ENCODE measurements at regions not wholly inside any gene's neighbourhood (a gene's known extent, or its start where the extent isn't known, plus 50 kb on each side); places are given as distances from the start of the nearest gene placed in this dataset.

DNA sequence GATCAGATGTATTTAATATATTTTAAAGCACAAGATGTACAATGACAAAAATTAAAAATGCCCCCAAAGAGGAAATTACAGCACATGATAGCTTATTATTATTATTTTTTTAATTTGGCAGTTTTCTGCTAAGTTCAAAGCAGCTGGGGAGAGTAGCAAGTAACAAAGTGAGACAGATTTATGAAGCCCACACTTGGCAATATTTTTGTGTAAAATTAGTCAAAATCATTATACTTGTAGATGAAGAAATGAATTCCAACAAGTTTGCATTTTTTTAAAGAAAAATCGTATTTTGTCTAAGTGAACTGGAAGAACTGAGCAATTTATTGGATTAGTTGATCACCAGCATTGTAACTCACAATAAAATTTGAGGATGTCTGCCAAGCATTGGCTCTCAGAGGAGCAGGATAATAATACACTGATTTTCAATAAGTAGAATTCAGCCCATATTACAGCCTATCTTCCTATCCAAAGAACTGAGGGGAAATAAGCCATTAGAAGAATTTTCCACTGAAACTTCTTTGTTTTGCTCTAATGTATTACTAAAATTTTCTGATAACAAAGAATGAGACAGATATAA is 215.6 kb downstream of the MAP2K6 start:
- Histone ChIP-seq H3K9me3 (ENCODE audit: low read depth, low read length) (no peaks in the 10 kb centered on the region), H3K27ac (no peak overlapping the region), H3K4me3 (no peak overlapping the region), H3K36me3 (ENCODE audit: insufficient read depth, low read length) (no peaks in the 10 kb centered on the region), H3K9ac (ENCODE audit: insufficient read length) (no peak overlapping the region)
- TF ChIP-seq EZH2 (IDR thresholded peaks at IDR 0.05) (no peak), FOXP2 (optimal IDR thresholded peaks at IDR 0.05; ENCODE audit: control extremely low read depth, extremely low read length, insufficient read depth) (no peak), POLR2AphosphoS5 (IDR thresholded peaks at IDR 0.05; ENCODE audit: borderline replicate concordance, low read depth, low read length) (no peak)
- DNase-seq (ENCODE audit: low read depth, low spot score) = no peak

DNA sequence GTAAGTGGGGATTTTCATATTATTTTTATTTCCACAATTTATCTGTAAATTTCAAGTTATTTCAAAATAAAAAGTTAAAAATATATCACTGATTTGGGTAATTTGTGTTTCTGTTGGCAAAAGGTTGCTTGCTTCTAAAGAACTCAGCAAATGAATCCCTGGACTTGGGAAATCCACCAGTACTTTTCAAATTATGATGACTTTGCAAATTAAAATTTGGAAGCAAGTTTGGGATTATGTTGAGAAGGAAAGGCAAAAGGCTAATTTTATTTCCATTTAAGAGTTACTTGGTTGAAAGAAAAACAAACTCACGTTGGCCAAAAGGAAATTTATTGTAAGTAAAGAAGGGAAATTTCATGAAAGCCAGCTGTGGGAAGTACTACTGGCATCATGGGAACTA is 220.3 kb downstream of the MAP2K6 start:
- Histone ChIP-seq H3K36me3 (ENCODE audit: insufficient read depth, low read length) (no peaks in the 10 kb centered on the region), H3K9me3 (ENCODE audit: low read depth, low read length) (no peaks in the 10 kb centered on the region), H3K9ac (ENCODE audit: insufficient read length) (no peak overlapping the region), H3K4me3 (no peak overlapping the region), H3K27ac (no peak overlapping the region)
- DNase-seq (ENCODE audit: low read depth, low spot score) = no peak
- no peak for TF ChIP-seq POLR2AphosphoS5 (IDR thresholded peaks at IDR 0.05; ENCODE audit: borderline replicate concordance, low read depth, low read length)
- TF ChIP-seq FOXP2 (optimal IDR thresholded peaks at IDR 0.05; ENCODE audit: control extremely low read depth, extremely low read length, insufficient read depth) = no peak
- no peak for TF ChIP-seq EZH2 (IDR thresholded peaks at IDR 0.05)

DNA sequence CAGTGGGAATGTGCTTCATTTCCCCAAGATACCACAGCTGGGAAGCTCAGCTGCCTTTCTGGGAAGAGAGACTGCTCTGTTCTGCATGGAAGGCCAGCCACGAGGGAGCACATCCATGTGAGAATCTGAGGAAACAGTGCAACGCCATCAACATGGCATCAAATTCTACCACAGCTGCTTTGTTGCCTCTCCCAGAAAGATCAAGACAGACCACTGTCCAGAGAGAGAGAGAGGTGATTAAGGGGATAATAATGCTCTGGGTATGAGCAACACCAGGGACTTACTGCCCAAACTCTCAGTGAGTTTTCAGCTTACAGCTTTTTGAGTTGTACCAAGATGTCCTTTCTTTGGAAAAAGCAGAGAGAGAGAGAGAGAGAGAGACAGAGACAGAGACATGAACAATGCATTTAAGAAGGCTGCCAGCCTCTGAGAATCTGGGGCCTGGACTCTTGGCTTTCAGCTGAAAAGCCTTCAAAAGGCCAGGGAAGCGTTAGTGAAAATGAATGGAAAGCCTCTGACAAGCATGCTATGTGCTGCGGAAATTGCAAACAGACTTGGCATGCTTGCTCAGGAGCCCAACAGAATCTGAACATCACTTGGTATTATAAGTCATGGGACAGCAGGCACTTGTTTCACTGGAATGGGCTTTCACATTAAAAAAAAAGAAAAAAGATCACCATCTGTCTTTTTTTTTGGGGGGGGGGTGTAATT is 223.1 kb downstream of the MAP2K6 start:
- Histone ChIP-seq H3K27ac (no peak overlapping the region), H3K9ac (ENCODE audit: insufficient read length) (no peak overlapping the region), H3K36me3 (ENCODE audit: insufficient read depth, low read length) (no peaks in the 10 kb centered on the region), H3K9me3 (ENCODE audit: low read depth, low read length) (no peaks in the 10 kb centered on the region), H3K4me3 (no peak overlapping the region)
- no peak for TF ChIP-seq FOXP2 (optimal IDR thresholded peaks at IDR 0.05; ENCODE audit: control extremely low read depth, extremely low read length, insufficient read depth)
- TF ChIP-seq EZH2 (IDR thresholded peaks at IDR 0.05) = no peak
- TF ChIP-seq POLR2AphosphoS5 (IDR thresholded peaks at IDR 0.05; ENCODE audit: borderline replicate concordance, low read depth, low read length) = no peak
- DNase-seq (ENCODE audit: low read depth, low spot score) = no peak

DNA sequence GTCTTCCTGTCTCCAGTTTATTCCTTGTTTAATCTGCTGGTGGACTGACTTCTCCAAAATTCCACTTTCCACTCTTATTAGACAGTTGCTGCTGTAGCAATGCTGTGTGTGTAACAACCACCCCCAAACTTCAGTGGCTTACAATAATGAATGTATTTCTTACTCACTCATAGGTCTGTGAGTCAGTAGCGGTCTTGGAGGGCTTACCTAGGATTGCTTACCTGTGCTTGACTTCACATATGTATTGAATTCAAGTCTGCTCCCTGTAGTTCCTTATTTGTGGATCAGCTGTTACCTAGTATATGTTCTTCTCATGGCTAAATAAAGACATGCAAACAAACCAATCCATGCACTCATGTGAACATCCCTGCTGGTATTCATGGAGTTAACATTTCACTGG is 224.6 kb downstream of the MAP2K6 start:
- no peak for DNase-seq (ENCODE audit: low read depth, low spot score)
- Histone ChIP-seq H3K4me3 (no peak overlapping the region), H3K9ac (ENCODE audit: insufficient read length) (no peak overlapping the region), H3K36me3 (ENCODE audit: insufficient read depth, low read length) (no peaks in the 10 kb centered on the region), H3K27ac (no peak overlapping the region), H3K9me3 (ENCODE audit: low read depth, low read length) (no peaks in the 10 kb centered on the region)
- no peak for TF ChIP-seq POLR2AphosphoS5 (IDR thresholded peaks at IDR 0.05; ENCODE audit: borderline replicate concordance, low read depth, low read length)
- no peak for TF ChIP-seq EZH2 (IDR thresholded peaks at IDR 0.05)
- TF ChIP-seq FOXP2 (optimal IDR thresholded peaks at IDR 0.05; ENCODE audit: control extremely low read depth, extremely low read length, insufficient read depth) = no peak

DNA sequence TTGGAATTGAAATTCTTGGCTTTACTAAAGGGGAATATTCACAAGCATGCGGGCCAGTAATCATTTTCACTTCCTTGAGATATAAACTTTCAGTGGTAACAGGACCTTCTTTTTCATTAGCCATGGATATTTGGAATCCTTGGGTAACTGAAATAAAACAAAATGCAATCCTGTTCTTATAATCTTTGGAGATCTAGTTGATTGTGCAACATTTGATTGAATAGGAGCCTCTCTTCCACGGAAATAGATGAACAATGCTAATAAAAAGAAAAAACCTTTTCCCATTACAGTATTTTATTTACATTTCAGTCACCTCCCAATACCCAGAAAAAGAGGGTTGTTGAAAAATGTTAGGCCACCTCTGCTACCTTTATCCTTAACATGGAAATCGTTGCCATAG is 225.6 kb downstream of the MAP2K6 start:
- Histone ChIP-seq H3K9ac (ENCODE audit: insufficient read length) (no peak overlapping the region), H3K9me3 (ENCODE audit: low read depth, low read length) (no peaks in the 10 kb centered on the region), H3K36me3 (ENCODE audit: insufficient read depth, low read length) (no peaks in the 10 kb centered on the region), H3K4me3 (no peak overlapping the region), H3K27ac (no peak overlapping the region)
- TF ChIP-seq EZH2 (IDR thresholded peaks at IDR 0.05) (no peak), FOXP2 (optimal IDR thresholded peaks at IDR 0.05; ENCODE audit: control extremely low read depth, extremely low read length, insufficient read depth) (no peak), POLR2AphosphoS5 (IDR thresholded peaks at IDR 0.05; ENCODE audit: borderline replicate concordance, low read depth, low read length) (no peak)
- DNase-seq (ENCODE audit: low read depth, low spot score) = no peak

DNA sequence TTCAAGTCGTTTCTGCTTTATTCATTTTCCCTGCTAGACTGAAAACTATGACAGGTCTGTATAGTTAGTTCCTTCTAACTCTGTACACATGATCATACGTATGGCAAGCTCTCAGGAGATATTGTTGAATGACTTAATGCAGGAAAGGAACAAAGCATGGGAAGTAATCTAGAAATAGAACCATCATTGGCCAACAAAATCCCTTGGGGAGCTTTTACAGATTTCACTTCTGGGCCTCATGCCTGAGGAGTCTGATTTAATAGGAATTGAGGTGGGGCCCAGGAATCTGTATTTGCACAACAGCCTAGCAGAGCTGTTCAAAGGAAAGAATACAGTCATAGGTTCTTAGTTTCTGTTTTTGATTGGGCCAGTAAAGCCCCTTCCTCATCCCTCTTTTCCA is 229.2 kb downstream of the MAP2K6 start:
- DNase-seq (ENCODE audit: low read depth, low spot score) = no peak
- H3K4me3 ChIP-seq = no peak overlapping the region
- H3K36me3 ChIP-seq (ENCODE audit: insufficient read depth, low read length) = no peaks in the 10 kb centered on the region
- TF ChIP-seq EZH2 (IDR thresholded peaks at IDR 0.05) (no peak), POLR2AphosphoS5 (IDR thresholded peaks at IDR 0.05; ENCODE audit: borderline replicate concordance, low read depth, low read length) (no peak), FOXP2 (optimal IDR thresholded peaks at IDR 0.05; ENCODE audit: control extremely low read depth, extremely low read length, insufficient read depth) (no peak)
- H3K27ac ChIP-seq = no peak overlapping the region
- no peak overlapping the region for H3K9ac ChIP-seq (ENCODE audit: insufficient read length)
- no peaks in the 10 kb centered on the region for H3K9me3 ChIP-seq (ENCODE audit: low read depth, low read length)

DNA sequence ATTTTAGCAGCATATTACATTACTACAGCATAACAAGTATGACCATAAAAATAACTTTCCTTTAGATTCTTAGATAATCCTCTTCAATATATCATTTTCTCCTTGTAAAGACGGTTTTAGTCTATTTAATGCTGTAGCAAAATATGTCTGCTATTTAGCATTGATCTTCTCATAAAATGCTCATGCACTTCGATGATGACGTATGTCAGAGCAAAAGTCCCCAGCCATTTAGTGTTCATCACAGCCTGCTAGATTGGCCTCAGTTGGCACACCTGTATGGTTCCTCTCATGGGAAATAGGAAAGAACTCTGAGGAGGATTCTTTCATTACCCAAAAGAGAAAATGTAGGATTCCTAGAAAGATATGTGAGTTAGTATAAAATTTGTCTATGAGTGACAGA is 232.2 kb downstream of the MAP2K6 start:
- no peaks in the 10 kb centered on the region for H3K36me3 ChIP-seq (ENCODE audit: insufficient read depth, low read length)
- TF ChIP-seq EZH2 (IDR thresholded peaks at IDR 0.05) (no peak), FOXP2 (optimal IDR thresholded peaks at IDR 0.05; ENCODE audit: control extremely low read depth, extremely low read length, insufficient read depth) (no peak), POLR2AphosphoS5 (IDR thresholded peaks at IDR 0.05; ENCODE audit: borderline replicate concordance, low read depth, low read length) (no peak)
- H3K4me3 ChIP-seq = no peak overlapping the region
- no peak overlapping the region for H3K9ac ChIP-seq (ENCODE audit: insufficient read length)
- no peaks in the 10 kb centered on the region for H3K9me3 ChIP-seq (ENCODE audit: low read depth, low read length)
- no peak overlapping the region for H3K27ac ChIP-seq
- DNase-seq (ENCODE audit: low read depth, low spot score) = no peak

DNA sequence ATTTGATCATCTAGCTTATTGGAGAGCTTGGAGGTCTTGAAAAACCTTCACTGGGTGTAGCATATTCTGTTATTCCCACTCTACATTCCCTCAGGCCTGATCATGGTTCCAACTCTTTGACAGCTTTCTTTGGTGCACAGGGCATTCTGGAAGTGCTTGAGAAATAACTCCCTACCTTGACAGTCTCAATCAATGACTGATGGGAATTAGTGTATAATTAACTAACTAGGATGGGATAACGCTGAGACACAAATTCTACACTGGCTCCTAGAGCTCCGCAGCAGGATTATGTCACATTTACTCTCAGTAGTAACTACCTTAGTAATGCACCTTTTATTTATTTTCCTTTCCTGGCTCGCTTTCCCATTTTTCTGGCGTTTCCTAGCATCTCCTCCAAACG is 236.4 kb downstream of the MAP2K6 start:
- H3K9me3 ChIP-seq (ENCODE audit: low read depth, low read length) = no peaks in the 10 kb centered on the region
- no peak overlapping the region for H3K4me3 ChIP-seq
- no peak for DNase-seq (ENCODE audit: low read depth, low spot score)
- no peak overlapping the region for H3K9ac ChIP-seq (ENCODE audit: insufficient read length)
- TF ChIP-seq FOXP2 (optimal IDR thresholded peaks at IDR 0.05; ENCODE audit: control extremely low read depth, extremely low read length, insufficient read depth) = no peak
- no peak for TF ChIP-seq POLR2AphosphoS5 (IDR thresholded peaks at IDR 0.05; ENCODE audit: borderline replicate concordance, low read depth, low read length)
- TF ChIP-seq EZH2 (IDR thresholded peaks at IDR 0.05) = no peak
- H3K36me3 ChIP-seq (ENCODE audit: insufficient read depth, low read length) = no peaks in the 10 kb centered on the region
- no peak overlapping the region for H3K27ac ChIP-seq
